Keratinocyte (primary cell): ENCODE measurements at regions not wholly inside any gene's neighbourhood (a gene's known extent, or its start where the extent isn't known, plus 50 kb on each side); places are given as distances from the start of the nearest gene placed in this dataset.

Source experiments
- EZH2 ChIP-seq: IDR thresholded peaks from one replicate; pipeline ENCODE4 v1.6.1; 2012; ENCODE audit warnings: inconsistent platforms, mild to moderate bottlenecking, low read length, moderate library complexity
- TF ChIP-seq, protein P1 (sequence below), 3 experiments: IDR thresholded peaks in 1 of 3; conservative IDR thresholded peaks in 1 of 3; optimal IDR thresholded peaks in 1 of 3; 2 replicates in 2 of 3; 3 replicates in 1 of 3; pipeline versions ENCODE3 to v1.5.1; 2011; ENCODE audit warnings: low read length in 3 of 3, mild to moderate bottlenecking in 3 of 3, moderate library complexity in 2 of 3, control low read depth in 1 of 3, inconsistent platforms in 1 of 3; ENCODE audit not compliant: insufficient read depth in 2 of 3; ENCODE audit errors: extremely low read depth in 1 of 3

- TF ChIP-seq, protein P1, sequence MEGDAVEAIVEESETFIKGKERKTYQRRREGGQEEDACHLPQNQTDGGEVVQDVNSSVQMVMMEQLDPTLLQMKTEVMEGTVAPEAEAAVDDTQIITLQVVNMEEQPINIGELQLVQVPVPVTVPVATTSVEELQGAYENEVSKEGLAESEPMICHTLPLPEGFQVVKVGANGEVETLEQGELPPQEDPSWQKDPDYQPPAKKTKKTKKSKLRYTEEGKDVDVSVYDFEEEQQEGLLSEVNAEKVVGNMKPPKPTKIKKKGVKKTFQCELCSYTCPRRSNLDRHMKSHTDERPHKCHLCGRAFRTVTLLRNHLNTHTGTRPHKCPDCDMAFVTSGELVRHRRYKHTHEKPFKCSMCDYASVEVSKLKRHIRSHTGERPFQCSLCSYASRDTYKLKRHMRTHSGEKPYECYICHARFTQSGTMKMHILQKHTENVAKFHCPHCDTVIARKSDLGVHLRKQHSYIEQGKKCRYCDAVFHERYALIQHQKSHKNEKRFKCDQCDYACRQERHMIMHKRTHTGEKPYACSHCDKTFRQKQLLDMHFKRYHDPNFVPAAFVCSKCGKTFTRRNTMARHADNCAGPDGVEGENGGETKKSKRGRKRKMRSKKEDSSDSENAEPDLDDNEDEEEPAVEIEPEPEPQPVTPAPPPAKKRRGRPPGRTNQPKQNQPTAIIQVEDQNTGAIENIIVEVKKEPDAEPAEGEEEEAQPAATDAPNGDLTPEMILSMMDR (optimal IDR thresholded peaks at IDR 0.05 in 1 of 3, IDR thresholded peaks at IDR 0.05 in 1 of 3, conservative IDR thresholded peaks at IDR 0.05 in 1 of 3; ENCODE audit: extremely low read depth in 1 of 3, insufficient read depth in 2 of 3, low read length in 3 of 3): no peak
- no peak for TF ChIP-seq EZH2
Measured at GRCh38 chr4:41451961-41452360, 86.0 kb upstream of the LIMCH1 start.
